OCI-M2 (cell line): ENCODE measurements at regions not wholly inside any gene's neighbourhood (a gene's known extent, or its start where the extent isn't known, plus 50 kb on each side); places are given as distances from the start of the nearest gene placed in this dataset.
"Not testable (repeated sequence)": the region's sequence is repeated elsewhere in the genome, so short reads cannot be mapped to it uniquely, and the experiment has no call there.

Experiments
- DNase-seq: peaks from one replicate; lab custom pipeline; 2025; ENCODE audit not compliant: unreplicated experiment; lab: John Stamatoyannopoulos, UW

- DNase-seq = no peak
Measured at GRCh38 chr14:43735932-43736331, 771.2 kb downstream of the FSCB start.

DNA sequence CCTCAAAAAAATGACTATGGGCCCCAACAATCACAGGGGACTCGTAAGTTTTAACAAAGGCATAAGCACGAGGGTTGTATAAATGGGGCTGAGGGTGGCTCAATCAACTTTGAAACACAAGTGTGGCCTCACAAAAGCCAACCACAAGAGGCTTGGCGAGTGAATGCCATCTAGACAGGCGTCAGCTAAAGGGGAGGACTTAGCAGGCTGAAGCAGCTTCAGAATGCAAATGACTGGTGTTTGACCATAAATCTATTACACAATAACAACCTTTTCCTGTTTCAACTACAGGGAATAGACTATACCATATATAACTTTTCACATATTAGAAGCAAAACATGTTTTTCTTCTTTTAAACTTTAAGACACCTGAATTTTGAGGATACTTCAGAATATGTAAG, 777.9 kb downstream of the FSCB start:
- no peak for DNase-seq

DNA sequence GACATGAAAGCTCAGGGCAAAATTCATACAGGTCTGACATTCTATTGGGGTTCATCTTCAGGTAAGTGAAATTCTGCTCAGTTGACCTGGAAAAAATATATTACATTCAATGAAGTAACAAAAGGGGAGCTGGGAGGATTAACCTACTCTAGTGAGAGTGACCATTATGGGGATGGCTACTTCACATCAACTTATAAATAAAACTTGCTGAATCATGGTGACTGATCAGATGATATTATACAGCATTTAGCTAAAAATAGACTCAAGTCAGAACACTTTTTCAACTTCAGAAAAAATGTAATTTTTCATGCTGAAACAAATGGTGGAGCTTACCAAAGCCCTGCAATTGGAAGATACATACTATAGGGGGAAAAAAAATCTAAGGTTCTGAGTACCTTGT, 800.2 kb downstream of the FSCB start:
- no peak for DNase-seq

DNA sequence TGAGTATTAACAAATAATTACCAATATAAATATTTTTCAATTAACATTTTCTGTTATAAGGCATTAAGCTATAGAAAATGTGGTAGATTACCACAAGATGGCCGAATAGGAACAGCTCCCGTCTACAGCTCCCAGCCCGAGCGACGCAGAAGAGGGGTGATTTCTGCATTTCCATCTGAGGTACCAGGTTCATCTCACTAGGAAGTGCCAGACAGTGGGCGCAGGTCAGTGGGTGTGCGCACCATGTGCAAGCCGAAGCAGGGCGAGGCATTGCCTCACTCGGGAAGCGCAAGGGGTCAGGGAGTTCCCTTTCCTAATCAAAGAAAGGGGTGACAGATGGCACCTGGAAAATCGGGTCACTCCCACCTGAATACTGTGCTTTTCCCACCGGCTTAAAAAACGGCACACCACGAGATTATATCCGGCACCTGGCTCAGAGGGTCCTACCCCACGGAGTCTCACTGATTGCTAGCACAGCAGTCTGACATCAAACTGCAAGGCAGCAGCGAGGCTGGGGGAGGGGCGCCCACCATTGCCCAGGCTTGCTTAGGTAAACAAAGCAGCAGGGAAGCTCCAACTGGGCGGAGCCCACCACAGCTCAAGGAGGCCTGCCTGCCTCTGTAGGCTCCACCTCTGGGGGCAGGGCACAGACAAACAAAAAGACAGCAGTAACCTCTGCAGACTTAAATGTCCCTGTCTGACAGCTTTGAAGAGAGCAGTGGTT, 808.4 kb downstream of the FSCB start:
- DNase-seq = not testable (repeated sequence)

DNA sequence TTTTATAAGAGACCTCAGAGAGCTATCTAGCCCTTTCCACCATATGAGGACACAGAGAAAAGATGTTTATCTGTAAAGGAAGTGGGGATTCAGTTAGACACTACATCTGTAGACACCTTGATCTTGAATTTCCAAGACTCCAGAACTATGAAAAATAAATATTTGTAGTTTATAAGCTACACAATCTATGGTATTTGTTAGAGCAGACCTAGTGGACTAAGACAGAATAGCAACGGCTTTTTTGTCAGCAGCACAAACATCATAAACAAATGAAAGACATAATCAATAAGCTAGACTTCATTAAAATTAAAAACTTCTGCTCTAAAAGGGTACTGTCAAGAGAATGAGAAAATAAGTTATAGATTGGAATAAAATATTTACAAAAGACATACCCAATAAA, 810.1 kb downstream of the FSCB start:
- DNase-seq = no peak

DNA sequence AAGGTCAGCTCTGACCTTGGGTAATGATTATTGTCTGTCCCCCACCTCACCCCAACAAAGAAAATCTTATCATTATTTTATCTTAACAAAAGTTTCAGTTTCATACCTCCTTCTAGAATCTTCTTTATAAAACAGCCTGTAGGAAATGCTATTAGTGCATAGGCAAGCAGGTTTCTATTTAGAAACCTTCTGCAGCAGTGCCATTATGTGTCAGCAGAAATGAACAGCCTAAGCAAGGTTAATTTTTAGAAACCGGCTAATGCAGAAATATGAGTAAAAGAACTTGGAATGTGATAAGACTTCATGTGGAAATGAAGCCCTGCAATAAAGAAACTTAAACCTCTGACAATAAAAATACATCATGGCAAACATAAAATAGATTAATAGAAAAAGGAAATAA, 814.4 kb downstream of the FSCB start:
- no peak for DNase-seq

- DNase-seq = no peak
Measured at GRCh38 chr14:43687921-43688320, 819.2 kb downstream of the FSCB start.

DNA sequence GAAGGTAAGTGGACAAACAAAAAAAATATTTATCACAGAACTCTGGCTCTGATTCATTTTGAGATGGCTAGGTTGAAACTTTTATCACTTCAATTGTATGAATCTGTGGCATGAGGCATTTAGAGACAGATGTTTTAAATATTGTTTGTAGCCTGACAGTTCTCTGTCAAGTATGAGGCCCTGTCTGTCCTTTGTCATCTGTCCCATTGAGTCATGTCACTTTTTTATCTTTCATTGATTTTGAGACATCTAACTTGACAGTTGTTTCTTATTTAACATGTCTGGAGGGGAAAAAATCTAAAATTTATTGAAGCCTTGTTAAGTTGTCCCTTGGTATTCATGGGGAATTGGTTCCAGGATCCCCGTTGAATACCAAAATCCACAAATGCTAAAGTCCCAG, 829.5 kb downstream of the FSCB start:
- no peak for DNase-seq

- no peak for DNase-seq
Measured at GRCh38 chr14:43674273-43674672, 832.8 kb downstream of the FSCB start.

GRCh38 chr14:43671716-43672485, 835.2 kb downstream of the FSCB start:
- DNase-seq = no peak

- DNase-seq = no peak
Measured at GRCh38 chr14:43669355-43669754, 837.7 kb downstream of the FSCB start.

DNA sequence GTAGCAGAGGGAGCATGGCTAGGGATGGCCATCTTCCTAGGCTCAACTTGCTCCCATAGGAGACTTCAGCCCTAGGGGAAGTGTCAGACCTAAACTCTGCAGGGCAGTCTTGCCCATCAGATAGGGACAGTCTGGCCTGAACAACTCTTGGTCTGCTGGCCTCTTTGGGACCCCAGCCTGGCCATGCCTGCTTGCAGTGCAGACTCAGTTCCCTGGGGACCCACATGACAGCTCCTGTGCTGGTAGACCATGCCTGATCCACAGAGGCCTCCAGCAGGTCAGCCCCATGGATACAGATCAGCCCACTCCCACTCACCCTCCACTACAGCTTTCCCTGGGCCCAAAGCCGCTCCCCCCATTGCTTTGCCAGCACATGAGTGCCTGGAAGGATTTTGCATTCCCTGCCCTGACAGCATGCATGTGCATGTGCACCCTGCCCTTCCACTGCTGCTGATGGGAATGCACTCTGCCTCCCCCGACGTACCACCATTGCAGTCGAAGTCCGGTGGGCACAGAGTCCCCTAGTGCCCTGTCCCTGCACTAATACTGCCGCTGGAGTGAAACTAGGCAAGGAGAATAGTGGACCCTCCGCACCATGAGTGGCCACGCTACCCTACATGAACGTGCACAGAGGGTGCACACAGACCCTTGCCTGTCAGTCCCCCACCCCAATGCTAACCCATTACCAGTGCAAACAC, 841.4 kb downstream of the FSCB start:
- DNase-seq = no peak

GRCh38 chr14:43655194-43655593, 851.9 kb downstream of the FSCB start:
- not testable (repeated sequence) for DNase-seq

DNA sequence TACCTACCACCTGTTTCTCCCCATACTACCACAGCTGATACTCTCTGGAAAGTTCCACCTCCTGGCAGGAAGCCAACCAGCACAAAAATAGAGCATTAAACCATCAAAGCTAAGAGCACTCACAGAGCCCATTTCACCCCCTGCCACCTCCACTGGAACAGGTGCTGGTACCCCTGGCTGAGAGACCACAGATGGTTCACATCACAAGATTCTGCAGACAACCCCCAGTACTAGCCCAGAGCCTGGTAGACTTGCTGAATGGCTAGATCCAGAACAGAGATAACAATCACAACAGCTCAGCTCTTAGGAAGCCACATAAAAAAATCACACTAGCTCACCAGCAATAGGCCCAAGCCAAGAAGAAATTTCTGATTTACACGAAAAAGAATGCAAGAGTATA, 855.2 kb downstream of the FSCB start:
- DNase-seq = no peak

DNA sequence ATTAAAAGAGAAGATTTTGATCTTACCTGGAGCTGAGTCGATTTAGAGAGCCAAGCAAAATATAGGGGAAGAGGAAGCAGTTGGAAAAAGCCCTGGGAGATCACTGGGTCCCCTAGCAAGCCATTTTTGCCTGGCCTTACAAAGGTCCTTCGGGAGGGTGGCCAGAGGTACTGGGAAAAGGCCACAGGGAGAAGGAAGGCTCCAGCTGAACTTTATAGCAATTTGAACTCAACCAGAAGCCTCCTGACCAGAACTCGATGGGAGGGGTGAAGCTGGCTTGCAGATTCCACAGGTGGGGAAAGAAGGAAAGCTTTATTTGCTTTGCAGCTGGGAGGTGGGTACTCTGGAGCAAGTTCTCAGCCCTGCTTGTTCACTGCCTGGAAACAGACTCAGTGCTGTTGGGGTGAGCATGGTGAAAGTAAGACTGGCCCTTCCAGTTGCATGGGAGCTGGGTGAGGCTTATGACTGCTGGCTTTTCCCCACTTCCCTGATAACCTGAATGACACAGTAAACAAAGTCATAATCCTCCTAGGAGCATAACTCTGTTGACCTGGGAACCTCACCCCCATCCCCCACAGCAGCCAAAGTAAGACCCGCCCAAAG, 855.8 kb downstream of the FSCB start:
- no peak for DNase-seq

DNA sequence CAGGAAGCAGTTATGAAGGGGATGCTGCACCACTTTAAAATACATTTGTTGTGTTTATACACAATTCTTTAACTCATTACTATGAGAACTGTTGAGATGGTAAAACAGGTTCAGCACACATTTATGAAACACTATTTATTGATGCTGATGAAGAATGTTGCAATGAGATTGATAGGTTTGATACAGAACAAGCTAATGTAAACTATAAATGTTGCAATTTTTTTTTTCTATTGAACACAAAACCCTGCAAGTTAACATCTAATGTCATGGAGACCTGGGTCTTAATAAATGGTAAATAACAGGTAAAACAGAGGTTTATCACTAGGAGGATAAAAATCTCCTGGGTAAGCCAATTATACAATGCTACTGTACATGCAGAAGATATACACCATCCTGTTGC, 857.6 kb downstream of the FSCB start:
- DNase-seq = no peak

DNA sequence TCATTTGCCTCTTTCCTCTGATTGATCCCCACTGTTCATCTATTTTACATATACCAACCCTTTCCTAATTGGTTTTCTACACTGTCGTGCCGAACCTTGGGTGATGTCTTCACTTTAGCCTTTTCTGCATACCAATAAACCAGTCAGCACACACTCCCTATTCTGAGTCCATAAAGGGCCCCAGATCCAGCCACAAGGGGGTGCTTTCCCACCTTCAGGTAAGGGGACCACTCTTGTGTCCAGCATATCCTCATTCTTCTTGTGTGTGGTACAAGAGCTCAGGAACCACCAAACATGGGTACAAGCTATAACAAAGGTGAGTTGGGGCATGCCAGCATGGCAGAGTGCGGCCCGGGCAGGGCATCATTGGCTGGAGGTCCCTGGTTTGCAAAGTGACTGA, 859.8 kb downstream of the FSCB start:
- DNase-seq = no peak

DNA sequence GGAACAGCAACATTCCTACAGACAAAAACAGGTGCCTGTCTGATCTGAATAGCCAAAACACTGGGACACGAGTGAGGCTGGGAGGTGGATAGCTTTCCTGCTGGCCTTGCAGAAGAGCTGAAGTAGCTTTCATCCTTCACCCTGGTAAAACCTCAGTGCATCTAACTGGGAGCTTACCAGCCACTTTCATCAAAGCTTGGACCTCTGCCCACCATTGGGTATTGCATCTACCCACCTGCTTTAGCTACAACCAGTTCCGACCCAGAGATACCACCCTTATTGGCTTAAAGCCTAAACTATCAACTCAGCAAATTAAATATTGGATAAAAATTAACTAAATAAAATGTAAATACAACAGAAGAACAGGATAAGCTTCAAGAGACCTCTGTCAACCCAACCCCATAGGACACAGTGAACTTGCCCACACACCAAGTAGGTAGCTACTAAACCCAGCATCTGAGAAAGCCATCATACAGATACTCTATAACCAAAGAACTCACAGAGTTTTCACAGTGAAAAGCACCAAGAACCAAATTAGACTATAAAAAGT, 866.3 kb downstream of the FSCB start:
- no peak for DNase-seq

DNA sequence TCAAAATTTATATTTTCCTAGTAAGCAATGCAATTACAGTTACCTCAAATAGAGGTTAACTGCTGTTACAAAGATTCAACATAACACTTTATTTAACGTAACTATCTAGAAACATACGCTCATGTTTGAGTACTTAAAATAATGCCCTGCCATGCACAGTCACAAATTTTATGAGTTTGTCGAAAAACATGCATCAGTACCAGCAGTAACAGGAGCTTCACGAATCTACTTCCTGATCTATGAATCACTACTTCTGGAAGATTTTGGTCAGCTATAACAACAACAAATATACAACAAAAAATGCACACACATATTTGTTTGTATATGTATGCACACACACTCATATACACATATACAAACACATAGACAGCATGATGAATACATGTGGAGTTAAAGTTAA, 881.8 kb downstream of the FSCB start:
- no peak for DNase-seq

DNA sequence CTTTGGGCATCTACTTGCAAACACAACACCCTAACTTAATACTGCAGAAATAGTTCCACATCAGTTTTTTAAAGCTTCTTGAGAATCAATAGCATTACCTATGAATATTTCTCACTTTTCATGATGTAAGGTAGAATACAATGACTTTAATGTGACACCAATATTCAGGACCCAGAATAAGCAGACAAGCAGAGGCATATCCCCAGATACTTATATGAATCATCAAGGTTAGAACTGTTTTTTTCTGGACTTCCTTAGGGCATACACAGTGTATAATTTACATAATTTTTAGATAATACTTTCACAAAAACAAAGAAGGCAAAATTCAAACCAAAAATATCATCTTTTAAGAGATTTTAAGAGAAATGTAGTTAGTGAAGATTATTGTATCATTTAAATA, 885.8 kb downstream of the FSCB start:
- no peak for DNase-seq

GRCh38 chr14:43595096-43595772, 911.8 kb downstream of the FSCB start:
- no peak for DNase-seq
